ENCODE measurements at regions not wholly inside any gene's neighbourhood (a gene's known extent, or its start where the extent isn't known, plus 50 kb on each side); places are given as distances from the start of the nearest gene placed in this dataset.
"Not testable (repeated sequence)": the region's sequence is repeated elsewhere in the genome, so short reads cannot be mapped to it uniquely, and the experiment has no call there.

GRCh38 chr20:19840111-19840710 is 82.2 kb downstream of the RIN2 start:
- H4K20me1 ChIP-seq (ENCODE audit: control insufficient read depth, extremely low read depth, insufficient read depth, low read length) = no peaks in the 10 kb centered on the region
- H2AFZ ChIP-seq (ENCODE audit: low read length) = no peak overlapping the region
- no peaks in the 10 kb centered on the region for H3K4me1 ChIP-seq (ENCODE audit: control insufficient read depth, extremely low read depth, insufficient read depth, low read length)
- H3K36me3 ChIP-seq (ENCODE audit: control insufficient read depth, insufficient read depth, low read length) = no peaks in the 10 kb centered on the region
- H3K9me3 ChIP-seq (ENCODE audit: control insufficient read depth, insufficient read depth, low read depth, low read length) = no peaks in the 10 kb centered on the region
- H3K9ac ChIP-seq (ENCODE audit: insufficient read depth, low read length) = no peak overlapping the region
- TF ChIP-seq CTCF (conservative IDR thresholded peaks at IDR 0.05 in 1 of 2, IDR thresholded peaks at IDR 0.05 in 1 of 2; ENCODE audit: low read depth in 1 of 2, low read length in 2 of 2) = no peak
- TF ChIP-seq EZH2 (IDR thresholded peaks at IDR 0.05; ENCODE audit: low read length, missing control alignments) = no peak
- H3K4me3 ChIP-seq (replicated peaks in 1 of 4; ENCODE audit: control extremely low read depth in 1 of 4, insufficient read depth in 1 of 4, low read depth in 3 of 4, low read length in 4 of 4) = no peak overlapping the region
- no peak for DNase-seq (ENCODE audit: low read depth in 2 of 2)
- H3K27ac ChIP-seq (ENCODE audit: insufficient read depth, low read length) = no peak overlapping the region
- H3K4me2 ChIP-seq (ENCODE audit: extremely low read depth, insufficient read depth, low read length) = no peak overlapping the region
- H3K27me3 ChIP-seq (ENCODE audit: control insufficient read depth, insufficient read depth, low read length) = no peaks in the 10 kb centered on the region
- H3K79me2 ChIP-seq (ENCODE audit: control insufficient read depth, insufficient read depth, low read length) = no peaks in the 10 kb centered on the region

GRCh38 chr20:19841740-19842139 is 83.7 kb downstream of the RIN2 start:
- no peak overlapping the region for H3K4me3 ChIP-seq (replicated peaks in 1 of 4; ENCODE audit: control extremely low read depth in 1 of 4, insufficient read depth in 1 of 4, low read depth in 3 of 4, low read length in 4 of 4)
- TF ChIP-seq CTCF (conservative IDR thresholded peaks at IDR 0.05 in 1 of 2, IDR thresholded peaks at IDR 0.05 in 1 of 2; ENCODE audit: low read depth in 1 of 2, low read length in 2 of 2) = no peak
- TF ChIP-seq EZH2 (IDR thresholded peaks at IDR 0.05; ENCODE audit: low read length, missing control alignments) = no peak
- no peak for DNase-seq (ENCODE audit: low read depth in 2 of 2)
- H3K27ac ChIP-seq (ENCODE audit: insufficient read depth, low read length) = no peak overlapping the region
- no peaks in the 10 kb centered on the region for H3K36me3 ChIP-seq (ENCODE audit: control insufficient read depth, insufficient read depth, low read length)
- no peak overlapping the region for H3K9ac ChIP-seq (ENCODE audit: insufficient read depth, low read length)
- no peaks in the 10 kb centered on the region for H3K9me3 ChIP-seq (ENCODE audit: control insufficient read depth, insufficient read depth, low read depth, low read length)
- H4K20me1 ChIP-seq (ENCODE audit: control insufficient read depth, extremely low read depth, insufficient read depth, low read length) = no peaks in the 10 kb centered on the region
- H3K27me3 ChIP-seq (ENCODE audit: control insufficient read depth, insufficient read depth, low read length) = no peaks in the 10 kb centered on the region
- H2AFZ ChIP-seq (ENCODE audit: low read length) = no peak overlapping the region
- H3K4me1 ChIP-seq (ENCODE audit: control insufficient read depth, extremely low read depth, insufficient read depth, low read length) = no peaks in the 10 kb centered on the region
- H3K4me2 ChIP-seq (ENCODE audit: extremely low read depth, insufficient read depth, low read length) = no peak overlapping the region
- no peaks in the 10 kb centered on the region for H3K79me2 ChIP-seq (ENCODE audit: control insufficient read depth, insufficient read depth, low read length)

GRCh38 chr20:19844850-19845249 is 86.8 kb downstream of the RIN2 start:
- not testable (repeated sequence) for H3K9ac ChIP-seq (ENCODE audit: insufficient read depth, low read length); H3K27me3 ChIP-seq (ENCODE audit: control insufficient read depth, insufficient read depth, low read length); DNase-seq (ENCODE audit: low read depth in 2 of 2); H4K20me1 ChIP-seq (ENCODE audit: control insufficient read depth, extremely low read depth, insufficient read depth, low read length); H3K79me2 ChIP-seq (ENCODE audit: control insufficient read depth, insufficient read depth, low read length); H3K27ac ChIP-seq (ENCODE audit: insufficient read depth, low read length); H3K9me3 ChIP-seq (ENCODE audit: control insufficient read depth, insufficient read depth, low read depth, low read length); H2AFZ ChIP-seq (ENCODE audit: low read length); H3K4me3 ChIP-seq (replicated peaks in 1 of 4; ENCODE audit: control extremely low read depth in 1 of 4, insufficient read depth in 1 of 4, low read depth in 3 of 4, low read length in 4 of 4); H3K4me2 ChIP-seq (ENCODE audit: extremely low read depth, insufficient read depth, low read length); H3K36me3 ChIP-seq (ENCODE audit: control insufficient read depth, insufficient read depth, low read length); H3K4me1 ChIP-seq (ENCODE audit: control insufficient read depth, extremely low read depth, insufficient read depth, low read length)
